Medulla oblongata (tissue), 1 donor: ENCODE measurements at regions not wholly inside any gene's neighbourhood (a gene's known extent, or its start where the extent isn't known, plus 50 kb on each side); places are given as distances from the start of the nearest gene placed in this dataset.
"Not testable (repeated sequence)": the region's sequence is repeated elsewhere in the genome, so short reads cannot be mapped to it uniquely, and the experiment has no call there.

Experiments used
- DNase-seq: peaks from one replicate; pipeline ENCODE4 v3.0.0-alpha.2; 2015; ENCODE audit errors: extremely low spot score

DNA sequence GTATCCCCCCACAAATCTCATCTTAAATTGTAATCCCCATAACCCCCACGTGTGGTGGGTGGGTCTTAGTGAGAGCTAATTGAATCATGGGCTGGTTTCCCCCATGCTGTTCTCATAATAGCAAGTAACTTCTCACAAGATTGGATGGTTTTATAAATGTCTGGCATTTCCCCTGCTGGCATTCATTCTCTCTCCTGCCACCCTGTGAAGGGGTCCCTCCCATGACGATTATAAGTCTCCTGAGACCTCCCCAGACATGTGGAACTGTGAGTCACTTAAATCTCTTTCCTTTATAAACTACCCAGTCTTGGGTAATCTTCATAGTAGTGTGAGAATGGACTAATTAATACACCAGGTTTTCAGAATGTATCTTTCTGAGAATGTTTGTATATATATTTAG lies 1159.4 kb downstream of the FAM181B start:
- no peak for DNase-seq

GRCh38 chr11:81573367-81573766 lies 1160.3 kb downstream of the FAM181B start:
- DNase-seq, result no peak

GRCh38 chr11:81570669-81571068 lies 1163.0 kb downstream of the FAM181B start:
- no peak for DNase-seq

- no peak for DNase-seq
These were observed 1163.7 kb downstream of the FAM181B start for GRCh38 chr11:81569999-81570398.

DNA sequence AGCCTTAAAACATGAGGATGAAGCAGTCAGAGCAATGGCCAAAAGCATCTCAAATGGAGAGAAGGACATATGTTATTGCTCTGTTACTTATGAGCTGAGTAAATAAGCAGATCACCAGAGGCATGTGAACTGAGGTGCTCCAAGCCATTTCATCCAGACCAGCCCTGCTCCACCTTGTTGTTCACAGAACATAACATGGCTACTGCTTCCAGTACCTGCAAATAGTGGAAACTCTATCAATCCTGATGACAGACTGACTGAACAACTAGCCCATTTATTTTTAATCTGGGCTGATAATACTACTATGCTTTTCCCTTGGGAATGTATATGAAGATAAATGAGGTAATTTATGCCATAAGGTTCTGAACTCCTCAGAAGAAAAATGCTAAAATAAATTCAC lies 1164.7 kb downstream of the FAM181B start:
- DNase-seq, result no peak

- DNase-seq, result no peak
These were observed 1185.5 kb downstream of the FAM181B start for GRCh38 chr11:81548123-81548522.

GRCh38 chr11:81539806-81540205 lies 1193.9 kb downstream of the FAM181B start:
- not testable (repeated sequence) for DNase-seq

GRCh38 chr11:81515566-81515965 lies 1218.1 kb downstream of the FAM181B start:
- no peak for DNase-seq

DNA sequence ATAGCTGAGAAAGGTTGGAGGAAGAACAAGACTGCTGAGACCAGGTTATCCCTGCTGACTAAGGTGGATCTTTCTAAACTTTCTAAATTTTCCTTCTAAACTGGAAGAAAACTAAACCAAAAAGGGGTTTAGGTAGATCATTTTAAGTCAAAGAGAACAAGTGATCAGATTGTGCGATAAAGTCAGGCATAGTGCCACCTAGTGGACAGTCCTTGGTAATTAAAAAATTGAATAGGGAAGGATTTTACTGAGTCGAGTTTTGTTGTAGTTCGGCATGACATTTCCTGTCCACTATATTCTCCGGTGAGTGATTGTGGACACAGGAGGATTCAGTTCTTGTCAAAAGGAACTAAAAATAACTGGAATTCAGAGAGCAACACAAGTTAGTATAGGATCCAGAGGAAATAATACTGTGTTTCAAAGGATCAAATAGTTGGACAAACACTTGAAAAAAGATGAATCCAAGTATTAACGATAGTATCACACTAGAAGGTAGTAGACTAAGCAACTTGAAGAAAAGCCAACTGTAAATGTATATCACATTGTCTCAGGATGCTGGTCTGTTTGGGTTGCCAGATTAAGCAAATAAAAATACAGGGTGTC lies 1236.4 kb downstream of the FAM181B start:
- DNase-seq, result peak; percentile 73

GRCh38 chr11:81496601-81497000 lies 1237.1 kb downstream of the FAM181B start:
- DNase-seq, result no peak

DNA sequence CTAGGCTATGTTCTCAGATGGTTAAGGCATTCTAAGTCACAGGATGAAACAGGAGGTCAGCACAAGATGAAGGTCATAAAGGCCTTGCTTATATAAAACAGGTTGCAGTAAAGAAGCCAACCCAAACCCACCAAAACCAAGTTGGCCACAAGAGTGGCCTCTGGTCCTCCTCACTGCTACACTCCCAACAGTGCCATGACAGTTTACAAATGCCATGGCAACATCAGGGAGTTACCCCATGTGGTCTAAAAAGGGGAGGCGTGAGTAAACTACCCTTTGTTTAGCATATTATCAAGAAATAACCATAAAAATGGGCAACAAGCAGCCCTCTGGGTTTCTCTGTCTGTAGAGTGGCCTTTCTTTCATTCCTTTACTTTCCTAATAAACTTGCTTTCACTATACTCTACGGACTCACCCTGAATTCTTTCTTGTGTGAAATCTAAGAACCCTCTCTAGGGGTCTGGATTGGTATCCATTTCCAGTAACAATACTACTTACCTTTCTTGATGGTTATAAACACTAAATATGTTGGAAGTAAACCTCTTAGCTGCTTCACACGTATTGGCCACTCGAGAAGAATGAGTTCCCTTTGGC lies 1237.9 kb downstream of the FAM181B start:
- DNase-seq, result no peak

DNA sequence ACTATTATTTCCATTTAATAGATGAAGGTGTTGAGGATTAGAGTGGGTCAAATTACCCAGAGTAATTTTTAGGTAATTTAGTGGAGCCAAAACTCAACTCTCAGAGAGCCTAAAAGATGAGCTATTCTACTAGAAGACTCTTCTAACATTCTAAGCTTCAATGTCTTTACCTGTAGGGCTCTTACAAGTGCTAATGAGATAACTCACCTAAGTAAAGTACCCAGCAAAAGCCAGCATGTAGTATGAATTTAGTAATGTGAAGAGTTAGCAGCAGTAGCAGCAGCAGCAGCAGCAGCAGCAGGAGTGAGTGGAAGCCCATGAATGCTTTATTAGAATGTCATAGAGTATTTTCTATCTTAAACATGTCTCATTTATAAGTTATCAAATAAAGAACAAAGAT lies 1239.2 kb downstream of the FAM181B start:
- DNase-seq, result no peak

DNA sequence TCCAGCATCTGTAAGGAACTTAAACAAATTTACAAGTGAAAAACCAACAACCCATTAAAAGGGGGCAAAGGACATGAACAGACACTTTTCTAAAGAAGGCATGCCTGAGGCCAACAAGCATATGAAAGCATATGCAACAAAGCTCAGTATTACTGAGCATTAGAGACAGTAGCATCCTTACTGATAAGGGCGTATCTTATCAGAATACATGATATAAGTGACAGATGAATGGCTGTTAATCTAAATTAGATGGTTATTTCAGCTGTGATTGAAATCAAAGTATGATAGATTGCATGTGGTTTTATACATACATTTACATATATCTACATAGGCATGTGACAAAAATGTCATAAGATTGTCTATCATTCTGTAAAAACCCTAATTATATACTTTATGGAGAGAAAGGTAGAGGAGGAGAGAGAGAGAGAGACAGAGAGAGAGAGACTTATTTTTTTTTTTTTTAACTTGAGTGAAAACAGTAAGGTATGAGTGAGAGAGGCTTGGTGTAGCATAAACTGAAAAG lies 1240.7 kb downstream of the FAM181B start:
- no peak for DNase-seq

- DNase-seq, result no peak
These were observed 1246.6 kb downstream of the FAM181B start for GRCh38 chr11:81487109-81487508.

DNA sequence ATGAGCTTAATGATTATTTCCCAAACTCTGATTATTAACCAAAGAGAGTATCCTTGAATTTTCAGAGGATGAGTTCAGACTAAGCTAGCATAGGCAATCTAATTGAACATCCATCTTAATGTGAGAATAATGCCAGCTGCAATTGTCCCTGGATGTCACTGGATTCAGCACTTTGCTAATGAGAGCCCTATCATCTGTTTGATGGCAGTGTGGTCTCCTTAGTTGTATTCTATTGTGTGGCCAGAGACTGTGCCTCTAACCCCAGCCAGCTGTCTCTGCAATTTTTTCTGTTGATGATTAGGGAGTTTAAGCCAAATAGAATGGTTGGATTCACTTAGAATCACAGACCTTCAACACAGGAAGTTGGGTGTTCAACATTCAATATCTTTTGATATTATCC lies 1249.5 kb downstream of the FAM181B start:
- no peak for DNase-seq

DNA sequence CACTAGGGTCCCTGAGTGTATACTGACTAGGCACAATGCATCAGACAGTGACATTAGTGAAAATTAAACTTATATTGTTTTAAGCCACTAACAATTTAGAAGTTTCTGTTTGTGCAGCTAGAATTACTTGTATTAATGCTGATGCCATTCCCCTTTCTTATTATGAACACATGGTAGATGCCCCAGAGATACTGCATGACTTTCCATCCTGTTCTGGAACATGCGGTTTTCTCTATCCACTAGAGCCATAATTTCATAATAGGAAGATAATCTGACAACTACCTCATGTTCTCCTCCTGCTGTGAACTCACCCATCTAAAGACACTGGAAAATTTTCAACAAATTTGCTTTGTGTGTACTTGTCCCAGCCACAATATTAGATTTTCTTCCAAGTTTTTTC lies 1256.4 kb downstream of the FAM181B start:
- no peak for DNase-seq

DNA sequence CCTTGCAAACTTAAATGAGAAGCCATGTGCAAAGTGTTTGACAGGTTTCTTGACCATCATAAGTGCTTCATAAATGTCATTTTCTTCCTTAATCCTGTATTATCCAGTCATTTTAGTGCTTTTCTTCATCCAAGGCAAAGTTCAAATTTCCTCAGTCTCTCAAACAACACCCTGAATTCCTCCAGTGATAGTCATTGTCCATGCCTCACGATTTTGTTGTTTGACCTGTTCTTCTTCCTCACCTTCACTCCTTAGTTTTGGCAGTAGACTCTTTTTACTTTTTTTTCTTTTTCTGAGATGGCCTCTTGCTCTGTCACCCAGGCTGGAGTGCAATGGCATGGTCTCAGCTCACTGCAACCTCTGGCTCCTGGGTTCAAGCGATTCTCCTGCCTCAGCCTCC lies 1257.3 kb downstream of the FAM181B start:
- no peak for DNase-seq

DNA sequence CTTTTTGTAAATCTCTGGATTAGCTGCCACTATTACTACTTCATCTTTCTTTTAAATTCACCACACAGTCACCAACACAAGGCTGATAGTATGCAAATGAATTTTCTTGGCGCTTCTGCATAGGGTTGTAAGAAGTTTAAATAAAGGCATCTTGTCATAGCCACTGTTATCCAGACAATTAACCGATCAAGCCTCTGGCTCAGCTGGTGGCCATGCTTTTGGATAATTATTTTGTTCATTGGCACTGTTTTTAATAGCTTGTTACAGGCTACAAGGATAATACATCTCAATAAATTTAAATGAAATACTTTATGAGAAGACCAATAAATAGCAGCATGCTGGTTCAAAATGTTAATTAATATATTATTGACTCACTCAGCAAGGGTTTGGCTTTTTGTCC lies 1261.0 kb downstream of the FAM181B start:
- no peak for DNase-seq

DNA sequence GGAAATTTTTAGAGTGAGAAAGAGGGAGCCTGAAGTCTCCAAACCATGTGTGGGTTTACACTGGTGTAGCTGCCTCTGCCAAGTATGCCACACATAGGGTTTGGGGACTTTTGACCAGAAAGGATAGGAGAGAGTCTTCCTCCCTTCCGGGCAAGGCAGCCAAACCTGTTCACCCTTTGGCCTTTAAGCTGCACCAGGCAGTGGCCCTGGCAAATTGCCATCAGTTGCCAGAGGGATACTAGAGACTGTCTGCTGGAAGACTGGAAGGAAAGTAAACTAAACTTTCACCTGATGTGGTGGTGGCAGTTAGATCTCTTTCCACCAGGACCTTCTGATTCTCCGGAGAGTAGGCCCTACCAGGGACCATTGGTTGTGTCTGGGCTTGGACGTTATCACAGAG lies 1263.2 kb downstream of the FAM181B start:
- no peak for DNase-seq

GRCh38 chr11:81459766-81460306 lies 1273.8 kb downstream of the FAM181B start:
- DNase-seq, result no peak

- DNase-seq, result no peak
These were observed 1284.0 kb downstream of the FAM181B start for GRCh38 chr11:81449588-81450156.

DNA sequence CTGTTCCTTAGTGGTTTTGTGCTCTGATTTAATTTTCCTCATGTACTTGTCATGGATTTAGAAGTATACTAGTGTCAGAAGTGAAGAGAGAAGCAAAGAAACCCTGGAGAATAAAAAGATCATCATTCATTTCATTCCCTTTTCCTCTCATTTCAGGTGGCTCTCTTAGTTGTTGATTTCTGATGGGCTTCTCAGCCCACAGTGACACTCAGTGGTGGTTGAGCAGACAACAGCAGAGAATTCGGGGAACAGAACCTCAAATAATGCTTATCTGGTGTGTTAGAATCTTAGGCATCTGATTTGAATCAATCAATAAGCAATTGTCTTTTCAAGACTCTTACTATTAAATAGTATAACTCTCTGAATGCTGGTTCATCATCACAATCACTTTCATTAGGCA lies 1289.4 kb downstream of the FAM181B start:
- peak; percentile 23 for DNase-seq

DNA sequence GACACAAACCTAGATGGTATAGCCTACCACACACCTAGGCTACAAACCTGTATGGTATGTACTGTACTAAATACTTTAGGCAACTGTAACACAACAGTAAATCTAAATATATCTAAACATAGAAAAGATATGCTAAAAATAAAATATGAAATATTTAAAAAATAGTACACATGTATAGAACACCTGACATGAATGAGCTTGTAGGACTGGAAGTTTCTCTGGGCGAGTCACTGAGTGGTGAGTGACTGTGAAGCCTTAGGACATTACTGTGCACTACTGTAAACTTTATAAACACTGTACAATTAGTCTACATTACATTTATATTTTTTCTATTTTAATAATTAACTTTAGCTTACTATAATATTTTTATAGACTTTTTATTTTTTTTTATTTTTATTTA lies 1301.3 kb downstream of the FAM181B start:
- DNase-seq, result no peak
